GM23338 (cell line): ENCODE measurements at regions not wholly inside any gene's neighbourhood (a gene's known extent, or its start where the extent isn't known, plus 50 kb on each side); places are given as distances from the start of the nearest gene placed in this dataset.

ENCODE experiments used
- EZH2 ChIP-seq: fragments of 200-600 bp; sonication (generic); IDR thresholded peaks from one replicate; pipeline ENCODE4 v1.8.0; 2017; ENCODE audit warnings: antibody characterized with exemption, mild to moderate bottlenecking, low read depth; ENCODE audit not compliant: unreplicated experiment
- EZH2phosphoT487 ChIP-seq: fragments of 200-600 bp; sonication (generic); IDR thresholded peaks from one replicate; pipeline ENCODE4 v1.8.1; 2018; ENCODE audit warnings: antibody characterized with exemption; ENCODE audit not compliant: unreplicated experiment
- JUNB ChIP-seq: IDR thresholded peaks from one replicate; pipeline ENCODE4 v1.6.1; 2016; ENCODE audit warnings: antibody characterized with exemption; ENCODE audit not compliant: unreplicated experiment
- POLR2AphosphoS5 ChIP-seq: IDR thresholded peaks from 2 replicates; pipeline ENCODE4 v1.6.1; 2016; ENCODE audit warnings: antibody characterized with exemption, low read depth
- STAT1 ChIP-seq: IDR thresholded peaks from one replicate; pipeline ENCODE4 v1.6.1; 2016; ENCODE audit warnings: antibody characterized with exemption; ENCODE audit not compliant: unreplicated experiment
- ZNF331 ChIP-seq: fragments of 250-450 bp; sonication (Bioruptor Pico); IDR thresholded peaks from 2 replicates; pipeline ENCODE4 v1.5.0; 2020; ENCODE audit warnings: low read depth, mild to moderate bottlenecking, moderate library complexity
- TF ChIP-seq, protein P1 (sequence below), 2 experiments: fragments of 200-600 bp in 1 of 2; sonication (generic) in 1 of 2; conservative IDR thresholded peaks; 2 replicates each; pipeline versions ENCODE4 v1.5.1 to v1.6.1; 2016 to 2017; ENCODE audit warnings: antibody characterized with exemption in 2 of 2, low read depth in 2 of 2, mild to moderate bottlenecking in 2 of 2, moderate library complexity in 1 of 2
- TF ChIP-seq, protein P2 (sequence below): IDR thresholded peaks from one replicate; pipeline ENCODE4 v1.6.1; 2018; ENCODE audit warnings: antibody characterized with exemption; ENCODE audit not compliant: unreplicated experiment
- TF ChIP-seq, protein P3 (sequence below): IDR thresholded peaks from 2 replicates; pipeline ENCODE4 v1.6.1; 2016; ENCODE audit warnings: antibody characterized with exemption

DNA sequence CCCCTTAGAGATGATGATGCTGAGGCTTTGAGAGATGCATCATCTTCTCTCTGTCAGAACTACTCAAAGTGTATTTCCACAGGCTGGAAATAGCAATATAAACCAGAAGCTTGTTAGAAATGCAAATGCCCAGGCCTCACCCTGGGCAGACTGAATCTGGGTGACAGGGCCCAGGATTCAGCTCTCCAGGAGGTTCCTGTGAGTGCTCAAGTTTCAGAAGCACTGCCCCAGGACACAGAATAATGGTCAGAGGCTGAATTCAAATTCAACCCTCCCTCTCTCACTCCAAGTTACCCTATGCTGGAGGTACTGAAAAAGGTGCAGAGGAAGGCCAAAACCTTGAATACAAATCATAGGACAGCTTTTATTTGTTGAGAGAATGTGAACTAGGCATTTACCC lies 98.5 kb upstream of the NGF start:
- TF ChIP-seq, protein P1, sequence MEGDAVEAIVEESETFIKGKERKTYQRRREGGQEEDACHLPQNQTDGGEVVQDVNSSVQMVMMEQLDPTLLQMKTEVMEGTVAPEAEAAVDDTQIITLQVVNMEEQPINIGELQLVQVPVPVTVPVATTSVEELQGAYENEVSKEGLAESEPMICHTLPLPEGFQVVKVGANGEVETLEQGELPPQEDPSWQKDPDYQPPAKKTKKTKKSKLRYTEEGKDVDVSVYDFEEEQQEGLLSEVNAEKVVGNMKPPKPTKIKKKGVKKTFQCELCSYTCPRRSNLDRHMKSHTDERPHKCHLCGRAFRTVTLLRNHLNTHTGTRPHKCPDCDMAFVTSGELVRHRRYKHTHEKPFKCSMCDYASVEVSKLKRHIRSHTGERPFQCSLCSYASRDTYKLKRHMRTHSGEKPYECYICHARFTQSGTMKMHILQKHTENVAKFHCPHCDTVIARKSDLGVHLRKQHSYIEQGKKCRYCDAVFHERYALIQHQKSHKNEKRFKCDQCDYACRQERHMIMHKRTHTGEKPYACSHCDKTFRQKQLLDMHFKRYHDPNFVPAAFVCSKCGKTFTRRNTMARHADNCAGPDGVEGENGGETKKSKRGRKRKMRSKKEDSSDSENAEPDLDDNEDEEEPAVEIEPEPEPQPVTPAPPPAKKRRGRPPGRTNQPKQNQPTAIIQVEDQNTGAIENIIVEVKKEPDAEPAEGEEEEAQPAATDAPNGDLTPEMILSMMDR (conservative IDR thresholded peaks at IDR 0.05; ENCODE audit: low read depth in 2 of 2) = no peak
- TF ChIP-seq, protein P2, sequence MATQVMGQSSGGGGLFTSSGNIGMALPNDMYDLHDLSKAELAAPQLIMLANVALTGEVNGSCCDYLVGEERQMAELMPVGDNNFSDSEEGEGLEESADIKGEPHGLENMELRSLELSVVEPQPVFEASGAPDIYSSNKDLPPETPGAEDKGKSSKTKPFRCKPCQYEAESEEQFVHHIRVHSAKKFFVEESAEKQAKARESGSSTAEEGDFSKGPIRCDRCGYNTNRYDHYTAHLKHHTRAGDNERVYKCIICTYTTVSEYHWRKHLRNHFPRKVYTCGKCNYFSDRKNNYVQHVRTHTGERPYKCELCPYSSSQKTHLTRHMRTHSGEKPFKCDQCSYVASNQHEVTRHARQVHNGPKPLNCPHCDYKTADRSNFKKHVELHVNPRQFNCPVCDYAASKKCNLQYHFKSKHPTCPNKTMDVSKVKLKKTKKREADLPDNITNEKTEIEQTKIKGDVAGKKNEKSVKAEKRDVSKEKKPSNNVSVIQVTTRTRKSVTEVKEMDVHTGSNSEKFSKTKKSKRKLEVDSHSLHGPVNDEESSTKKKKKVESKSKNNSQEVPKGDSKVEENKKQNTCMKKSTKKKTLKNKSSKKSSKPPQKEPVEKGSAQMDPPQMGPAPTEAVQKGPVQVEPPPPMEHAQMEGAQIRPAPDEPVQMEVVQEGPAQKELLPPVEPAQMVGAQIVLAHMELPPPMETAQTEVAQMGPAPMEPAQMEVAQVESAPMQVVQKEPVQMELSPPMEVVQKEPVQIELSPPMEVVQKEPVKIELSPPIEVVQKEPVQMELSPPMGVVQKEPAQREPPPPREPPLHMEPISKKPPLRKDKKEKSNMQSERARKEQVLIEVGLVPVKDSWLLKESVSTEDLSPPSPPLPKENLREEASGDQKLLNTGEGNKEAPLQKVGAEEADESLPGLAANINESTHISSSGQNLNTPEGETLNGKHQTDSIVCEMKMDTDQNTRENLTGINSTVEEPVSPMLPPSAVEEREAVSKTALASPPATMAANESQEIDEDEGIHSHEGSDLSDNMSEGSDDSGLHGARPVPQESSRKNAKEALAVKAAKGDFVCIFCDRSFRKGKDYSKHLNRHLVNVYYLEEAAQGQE = no peak
- no peak for TF ChIP-seq STAT1
- TF ChIP-seq JUNB = no peak
- TF ChIP-seq ZNF331 = no peak
- TF ChIP-seq EZH2 = no peak
- TF ChIP-seq, protein P3, sequence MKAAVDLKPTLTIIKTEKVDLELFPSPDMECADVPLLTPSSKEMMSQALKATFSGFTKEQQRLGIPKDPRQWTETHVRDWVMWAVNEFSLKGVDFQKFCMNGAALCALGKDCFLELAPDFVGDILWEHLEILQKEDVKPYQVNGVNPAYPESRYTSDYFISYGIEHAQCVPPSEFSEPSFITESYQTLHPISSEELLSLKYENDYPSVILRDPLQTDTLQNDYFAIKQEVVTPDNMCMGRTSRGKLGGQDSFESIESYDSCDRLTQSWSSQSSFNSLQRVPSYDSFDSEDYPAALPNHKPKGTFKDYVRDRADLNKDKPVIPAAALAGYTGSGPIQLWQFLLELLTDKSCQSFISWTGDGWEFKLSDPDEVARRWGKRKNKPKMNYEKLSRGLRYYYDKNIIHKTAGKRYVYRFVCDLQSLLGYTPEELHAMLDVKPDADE = no peak
- no peak for TF ChIP-seq POLR2AphosphoS5
- TF ChIP-seq EZH2phosphoT487 = no peak
